K562 (cell line): ENCODE measurements at regions not wholly inside any gene's neighbourhood (a gene's known extent, or its start where the extent isn't known, plus 50 kb on each side); places are given as distances from the start of the nearest gene placed in this dataset.

Experiments used
- ATAC-seq: fragments of 200-7000 bp; cut with Tn5 transposase; 3 replicates; pipeline ENCODE4 v1.9.1; 2020; ENCODE audit warnings: moderate library complexity
- BruUV-seq: library from RNA; stranded (reverse); fragments of 400-500 nt; replicated peaks from 2 replicates; lab custom pipeline; 2021; lab: Mats Ljungman, UMichigan
- CTCF ChIA-PET: fragments of 300-600 bp; formaldehyde crosslinking; extraction: SDS; loops from one replicate; lab custom pipeline; 2021; ENCODE audit warnings: low intra/inter-chr PET ratio; lab: Yijun Ruan, JAX
- POLR2A ChIA-PET: fragments of 300-600, 350-650 bp; sonication (Branson Sonifier 250); formaldehyde crosslinking; extraction: SDS; loops from one replicate; lab custom pipeline; 2021; ENCODE audit warnings: antibody characterized with exemption, inconsistent platforms; lab: Yijun Ruan, JAX
- DNase-seq, 4 experiments: peaks; one replicate each; pipeline versions ENCODE4 v3.0.0 to v3.0.0-alpha.2; 2011 to 2018; ENCODE audit warnings: low spot score in 3 of 4, mixed read lengths in 3 of 4; ENCODE audit errors: extremely low read depth in 1 of 4
- FAIRE-seq: peaks from 2 replicates; lab custom pipeline; 2011; peaks lifted over from hg19 to GRCh38; lab: Jason Lieb, UNC
- H2AFZ ChIP-seq: 2 replicates; pipeline ENCODE4 v1.6.0; 2011; ENCODE audit warnings: low read depth, low read length, control low read depth, inconsistent platforms
- H3K27ac ChIP-seq: fragments of 200-600 bp; 3 replicates; pipeline ENCODE4 v1.8.0; 2011; ENCODE audit warnings: low read depth, mild to moderate bottlenecking, control low read depth, inconsistent platforms, low read length, moderate library complexity, mixed read lengths; ENCODE audit errors: extremely low read depth
- H3K27me3 ChIP-seq, 2 experiments: fragments of 300-600 bp in 1 of 2; 2 replicates in 1 of 2; 3 replicates in 1 of 2; pipeline versions ENCODE4 v1.6.0 to v1.8.0; 2011; ENCODE audit warnings: inconsistent platforms in 2 of 2, low read length in 2 of 2, mild to moderate bottlenecking in 1 of 2, mixed read lengths in 1 of 2, moderate library complexity in 1 of 2; ENCODE audit not compliant: control insufficient read depth in 2 of 2, insufficient read depth in 2 of 2
- H3K36me3 ChIP-seq: fragments of 300-600 bp; 3 replicates; pipeline ENCODE4 v1.8.0; 2011; ENCODE audit warnings: mild to moderate bottlenecking, low read length, inconsistent platforms; ENCODE audit not compliant: control insufficient read depth, insufficient read depth
- H3K4me1 ChIP-seq, 2 experiments: fragments of 200-600 bp in 1 of 2; replicated peaks in 1 of 2; 2 replicates in 1 of 2; 3 replicates in 1 of 2; pipeline versions ENCODE4 v1.5.1 to v1.8.0; 2011; ENCODE audit warnings: inconsistent platforms in 2 of 2, low read length in 2 of 2, mild to moderate bottlenecking in 1 of 2, mixed read lengths in 1 of 2, moderate library complexity in 1 of 2; ENCODE audit not compliant: control insufficient read depth in 2 of 2, insufficient read depth in 2 of 2
- H3K4me2 ChIP-seq: 2 replicates; pipeline ENCODE4 v1.6.1; 2011; ENCODE audit warnings: low read length, control low read depth, inconsistent platforms, mixed read lengths; ENCODE audit not compliant: insufficient read depth
- H3K4me3 ChIP-seq: fragments of 200-600 bp; sonication (generic), shearing (Covaris generic); 2 replicates; pipeline ENCODE4 v1.5.1; 2016; ENCODE audit warnings: control low read depth, inconsistent platforms
- H3K79me2 ChIP-seq: fragments of 200-600 bp; 3 replicates; pipeline ENCODE4 v1.8.0; 2011; ENCODE audit warnings: low read length, inconsistent platforms; ENCODE audit not compliant: control insufficient read depth, insufficient read depth
- H3K9ac ChIP-seq, 2 experiments: 2 replicates each; pipeline versions ENCODE4 v1.6.0 to v1.6.1; 2011; ENCODE audit warnings: low read depth in 2 of 2, low read length in 2 of 2, control low read depth in 1 of 2, inconsistent platforms in 1 of 2, mild to moderate bottlenecking in 1 of 2, mixed read lengths in 1 of 2; ENCODE audit not compliant: insufficient read depth in 1 of 2
- H3K9me1 ChIP-seq: one replicate; pipeline ENCODE4 v1.6.0; 2011; ENCODE audit warnings: inconsistent platforms, mild to moderate bottlenecking, low read length, moderate library complexity; ENCODE audit not compliant: control insufficient read depth, insufficient read depth
- H3K9me3 ChIP-seq: replicated peaks from 2 replicates; pipeline ENCODE4 v1.5.1; 2011; ENCODE audit warnings: low read depth, low read length, inconsistent platforms; ENCODE audit not compliant: control insufficient read depth, insufficient read depth
- H4K20me1 ChIP-seq: replicated peaks from 2 replicates; pipeline ENCODE4 v1.6.1; 2011; ENCODE audit warnings: low read length, inconsistent platforms, mixed read lengths; ENCODE audit not compliant: control insufficient read depth, insufficient read depth
- EP400 ChIP-seq: fragments of 450-650 bp; IDR thresholded peaks from 2 replicates; pipeline ENCODE4 v1.6.1; 2017; ENCODE audit warnings: antibody characterized with exemption, mild to moderate bottlenecking, moderate library complexity
- JUN ChIP-seq, 2 experiments: sonication (generic) in 1 of 2; formaldehyde crosslinking in 1 of 2; IDR thresholded peaks; 2 replicates each; pipeline versions ENCODE4 v1.6.1 to v1.8.0; 2012 to 2022; ENCODE audit warnings: borderline replicate concordance in 2 of 2, mild to moderate bottlenecking in 2 of 2, improper control_type of control experiment in 1 of 2, low read depth in 1 of 2, low read length in 1 of 2, missing genetic modification reagents in 1 of 2
- WGBS: fragments of 100-300 bp; shearing (Covaris generic); methylation state at CpG from one replicate; pipeline ENCODE4 v1.1.6; 2016; ENCODE audit warnings: low coverage, mixed read lengths; ENCODE audit not compliant: insufficient coverage; ENCODE audit errors: missing lambda C conversion rate; 5-methylcytosine and 5-hydroxymethylcytosine counted together
- in situ Hi-C: fragments of 300-500 bp; cut with MboI; formaldehyde crosslinking; loops from 4 replicates; pipeline ENCODE4 v1.15.0; 2018; ENCODE audit warnings: inconsistent platforms, mixed read lengths
- intact Hi-C: fragments of 100-400 bp; cut with micrococcal nuclease; formaldehyde crosslinking; loops from 2 replicates; pipeline ENCODE4 v1.14.2; 2022

GRCh38 chr18:78543201-78543725, 436.4 kb upstream of the SALL3 start:
- Histone ChIP-seq H4K20me1 (no peaks in the 10 kb centered on the region), H3K9me1 (no peaks in the 10 kb centered on the region), H3K4me3 (no peak overlapping the region), H3K4me2 (no peak overlapping the region), H3K4me1 (no peaks in the 10 kb centered on the region; a peak in 1 of 5 replicates), H3K9ac (no peak overlapping the region), H3K27me3 (no peaks in the 10 kb centered on the region; a peak in 1 of 5 replicates), H3K9me3 (no peaks in the 10 kb centered on the region), H2AFZ (no peak overlapping the region), H3K79me2 (no peaks in the 10 kb centered on the region), H3K27ac (no peak overlapping the region), H3K36me3 (no peaks in the 10 kb centered on the region)
- no TSS peak for BruUV-seq
- POLR2A ChIA-PET: no interaction called here
- no peak for TF ChIP-seq EP400
- in situ Hi-C loops: no loop called here
- no peak for FAIRE-seq
- no peak for DNase-seq
- no peak for ATAC-seq
- WGBS: 4% methylated on average over 9 of the region's 9 CpGs
- intact Hi-C loops: no loop called here
- CTCF ChIA-PET: no interaction called here

- no peak for ATAC-seq
- Histone ChIP-seq H3K4me1 (no peaks in the 10 kb centered on the region; a peak in 1 of 5 replicates), H3K4me2 (no peak overlapping the region), H3K4me3 (no peak overlapping the region), H3K9ac (no peak overlapping the region), H3K27me3 (no peaks in the 10 kb centered on the region), H3K36me3 (no peaks in the 10 kb centered on the region), H3K79me2 (no peaks in the 10 kb centered on the region), H3K9me1 (no peaks in the 10 kb centered on the region), H2AFZ (no peak overlapping the region), H3K27ac (no peak overlapping the region), H3K9me3 (no peaks in the 10 kb centered on the region), H4K20me1 (no peaks in the 10 kb centered on the region)
- CTCF ChIA-PET: no interaction called here
- BruUV-seq: no TSS peak
- FAIRE-seq: no peak
- TF ChIP-seq JUN (IDR thresholded peaks at IDR 0.05; ENCODE audit: borderline replicate concordance, low read depth, low read length) (no peak), JUN (CRISPR knock-in tag; IDR thresholded peaks at IDR 0.05; ENCODE audit: borderline replicate concordance) (no peak)
- DNase-seq: no peak
- POLR2A ChIA-PET: no interaction called here
- intact Hi-C loops: no loop called here
- 0% methylated on average over 5 of the region's 5 CpGs for WGBS
- in situ Hi-C loops: no loop called here
These were observed 433.3 kb upstream of the SALL3 start for GRCh38 chr18:78546281-78546680.
